Gastroesophageal sphincter (tissue), 4 donors: ENCODE measurements at regions not wholly inside any gene's neighbourhood (a gene's known extent, or its start where the extent isn't known, plus 50 kb on each side); places are given as distances from the start of the nearest gene placed in this dataset.
A peak's percentile ranks its signal among the peaks of the same experiment; 100 is the strongest.

Experiments
- ATAC-seq: fragments of 150-250 bp; one replicate; pipeline ENCODE4 v1.9.1; 2016; ENCODE audit warnings: mild to moderate bottlenecking, moderate library complexity
- H3K27ac ChIP-seq, 4 donors: fragments of 200-600 bp; sonication (generic) in 3 of 4; 1 replicate in 3 of 4; 2 replicates in 1 of 4; pipeline ENCODE4 v1.5.1; 2016 to 2019
- H3K27me3 ChIP-seq: fragments of 200-600 bp; sonication (generic); one replicate; pipeline ENCODE4 v1.5.1; 2019
- H3K36me3 ChIP-seq, 2 donors: fragments of 200-600 bp; sonication (generic); one replicate each; pipeline ENCODE4 v1.5.1; 2019; ENCODE audit warnings: control low read depth in 1 of 2
- H3K4me1 ChIP-seq, 3 donors: fragments of 200-600 bp; sonication (generic); 1 replicate in 2 of 3; 2 replicates in 1 of 3; pipeline ENCODE4 v1.5.1; 2016 to 2019; ENCODE audit warnings: control low read depth in 2 of 3
- H3K4me3 ChIP-seq, 2 donors: fragments of 200-600 bp; sonication (generic); one replicate each; pipeline ENCODE4 v1.5.1; 2019; ENCODE audit warnings: mild to moderate bottlenecking in 1 of 2, moderate library complexity in 1 of 2
- H3K9me3 ChIP-seq, 3 donors: fragments of 200-600 bp; sonication (generic); one replicate each; pipeline ENCODE4 v1.5.1; 2017 to 2019; ENCODE audit warnings: control low read depth in 2 of 3
- CTCF ChIP-seq, 4 experiments: fragments of 200-600 bp in 2 of 4; fragments of 450-650 bp in 2 of 4; sonication (generic) in 1 of 4; IDR thresholded peaks; one replicate each; pipeline ENCODE4 v1.5.1; 2017 to 2019; ENCODE audit warnings: antibody characterized with exemption in 4 of 4, mild to moderate bottlenecking in 2 of 4, moderate library complexity in 2 of 4
- EP300 ChIP-seq: sonication (generic); formaldehyde crosslinking; IDR thresholded peaks from one replicate; pipeline ENCODE4 v1.6.1; 2017; ENCODE audit warnings: antibody characterized with exemption, mild to moderate bottlenecking
- POLR2A ChIP-seq, 2 donors: fragments of 450-650 bp; IDR thresholded peaks; one replicate each; pipeline ENCODE4 v1.6.1; 2017; ENCODE audit warnings: antibody characterized with exemption in 2 of 2, mild to moderate bottlenecking in 2 of 2, moderate library complexity in 1 of 2
- POLR2AphosphoS5 ChIP-seq: sonication (generic); formaldehyde crosslinking; IDR thresholded peaks from one replicate; pipeline ENCODE4 v1.6.1; 2017; ENCODE audit warnings: antibody characterized with exemption
- WGBS, 2 donors: methylation state at CpG; one replicate each; pipeline ENCODE4 v1.1.5; 2018; ENCODE audit warnings: low coverage in 1 of 2; 5-methylcytosine and 5-hydroxymethylcytosine counted together

DNA sequence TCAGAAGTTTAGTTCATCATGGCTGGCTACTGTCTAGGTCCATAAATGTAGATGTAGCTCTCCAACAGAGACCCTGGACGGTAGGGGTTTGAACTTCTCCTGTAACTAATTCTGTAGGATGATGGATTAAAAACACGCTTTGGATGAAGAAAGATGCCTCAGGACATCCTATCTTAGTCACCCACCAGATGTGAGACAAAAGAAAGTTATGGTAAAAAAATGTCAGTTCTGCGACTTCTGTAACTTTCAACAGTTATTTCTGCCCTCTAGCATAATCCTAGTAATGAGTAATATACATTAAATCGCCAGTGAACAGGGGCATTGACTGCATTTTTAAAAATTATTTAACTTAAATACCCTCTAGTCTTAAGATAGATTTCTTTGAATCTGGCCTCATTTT lies 210.1 kb upstream of the LRATD1 start:
- TF ChIP-seq POLR2A (IDR thresholded peaks at IDR 0.05) (no peak), POLR2AphosphoS5 (no peak), EP300 (no peak)
- 20 to 87% methylated on average over 1 to 4 of the region's 4 CpGs for WGBS, 2 donors
- no peak overlapping the region for H3K4me3 ChIP-seq
- peaks cover 0 to 2% (median 0%) of the 10 kb centered on the region in 3 donors for H3K4me1 ChIP-seq
- no peaks in the 10 kb centered on the region for H3K36me3 ChIP-seq
- H3K9me3 ChIP-seq, result no peaks in the 10 kb centered on the region
- no peaks in the 10 kb centered on the region for H3K27me3 ChIP-seq
- H3K27ac ChIP-seq, result no peak overlapping the region
- no peak for ATAC-seq

DNA sequence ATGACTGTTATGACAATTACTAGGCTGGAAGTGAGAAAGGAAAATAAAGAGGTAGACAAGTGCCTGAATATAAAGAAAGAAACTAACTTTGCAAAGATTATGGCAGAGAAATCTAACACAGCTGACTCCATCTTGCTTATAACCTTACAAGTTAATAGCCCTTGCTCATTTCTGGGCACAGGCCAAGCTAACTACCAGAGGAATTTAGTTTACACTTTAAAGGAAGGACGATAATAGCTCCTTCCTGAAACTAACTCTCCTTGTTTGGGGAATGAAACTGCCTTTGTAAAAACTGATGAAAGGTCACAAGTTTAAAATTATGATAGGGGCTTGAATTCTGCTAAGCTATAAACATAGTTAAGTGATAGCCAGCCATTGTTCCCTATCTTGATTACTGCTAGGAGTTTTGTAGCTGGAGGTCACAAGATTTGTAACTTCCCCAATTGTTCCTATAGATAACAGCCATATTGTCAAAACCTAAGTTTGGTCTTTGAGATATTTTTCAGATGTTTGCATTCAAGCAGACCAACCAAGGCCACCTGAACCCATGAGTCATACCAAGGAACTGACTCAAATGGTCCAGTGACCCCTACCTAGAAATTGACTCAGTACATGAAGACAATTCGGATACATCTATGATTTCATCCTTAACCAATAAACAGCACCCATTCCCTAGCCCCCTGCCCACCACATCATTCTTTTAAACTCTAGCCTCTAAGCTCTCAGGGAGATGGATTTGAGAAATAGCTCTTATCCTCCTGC lies 209.2 kb upstream of the LRATD1 start:
- Histone ChIP-seq H3K4me3 (no peak overlapping the region), H3K9me3 (no peaks in the 10 kb centered on the region), H3K27me3 (no peaks in the 10 kb centered on the region), H3K4me1 (peaks cover 0 to 9% (median 0%) of the 10 kb centered on the region in 3 donors), H3K27ac (peak overlapping the region in 1 of 4 donors; percentile 15), H3K36me3 (no peaks in the 10 kb centered on the region)
- TF ChIP-seq POLR2A (IDR thresholded peaks at IDR 0.05) (no peak), POLR2AphosphoS5 (no peak), EP300 (no peak), CTCF (IDR thresholded peaks at IDR 0.05) (no peak)
- 42 to 48% methylated on average over 2 of the region's 2 CpGs for WGBS, 2 donors
- no peak for ATAC-seq

- WGBS, 2 donors, result 85 to 94% methylated on average over 5 of the region's 5 CpGs
- no peak for ATAC-seq
Measured at GRCh38 chr2:14424478-14425390, 207.8 kb upstream of the LRATD1 start.

GRCh38 chr2:14425869-14426268 lies 206.6 kb upstream of the LRATD1 start:
- TF ChIP-seq EP300 (no peak), POLR2A (IDR thresholded peaks at IDR 0.05) (no peak), CTCF (IDR thresholded peaks at IDR 0.05) (no peak), POLR2AphosphoS5 (no peak)
- Histone ChIP-seq H3K27ac (no peak overlapping the region), H3K36me3 (no peaks in the 10 kb centered on the region), H3K9me3 (no peaks in the 10 kb centered on the region), H3K4me1 (peaks cover 0 to 9% (median 0%) of the 10 kb centered on the region in 3 donors), H3K27me3 (no peaks in the 10 kb centered on the region), H3K4me3 (no peak overlapping the region)
- 76% methylated on average over 2 of the region's 2 CpGs; no CpG with 5 or more reads in 1 of the 2 donors for WGBS, 2 donors
- ATAC-seq, result no peak

More at GRCh38 chr2:14424478-14425390, 207.8 kb upstream of the LRATD1 start:
- Histone ChIP-seq H3K4me3 (no peak overlapping the region), H3K9me3 (no peaks in the 10 kb centered on the region), H3K36me3 (no peaks in the 10 kb centered on the region), H3K27ac (no peak overlapping the region), H3K4me1 (peaks cover 0 to 9% (median 0%) of the 10 kb centered on the region in 3 donors), H3K27me3 (no peaks in the 10 kb centered on the region)
- TF ChIP-seq POLR2A (IDR thresholded peaks at IDR 0.05) (no peak), EP300 (no peak), CTCF (IDR thresholded peaks at IDR 0.05) (no peak), POLR2AphosphoS5 (no peak)

GRCh38 chr2:14428056-14428455 lies 204.5 kb upstream of the LRATD1 start:
- H3K27ac ChIP-seq, result no peak overlapping the region
- ATAC-seq, result peak; percentile 39
- H3K4me3 ChIP-seq, result no peak overlapping the region
- 0 to 10% methylated on average over 2 of the region's 2 CpGs for WGBS, 2 donors
- no peaks in the 10 kb centered on the region for H3K9me3 ChIP-seq
- no peaks in the 10 kb centered on the region for H3K27me3 ChIP-seq
- H3K4me1 ChIP-seq, result peaks cover 0 to 9% (median 0%) of the 10 kb centered on the region in 3 donors
- no peaks in the 10 kb centered on the region for H3K36me3 ChIP-seq
- TF ChIP-seq POLR2A (IDR thresholded peaks at IDR 0.05) (no peak), CTCF (IDR thresholded peaks at IDR 0.05) (peak in 3 of 4 experiments; percentile 18 to 42 (median 42))
